CD4-positive, alpha-beta T cell treated with Interleukin-6 at 100 ng/mL for 8 hours (primary cell): ENCODE measurements at regions not wholly inside any gene's neighbourhood (a gene's known extent, or its start where the extent isn't known, plus 50 kb on each side); places are given as distances from the start of the nearest gene placed in this dataset.
"Not testable (repeated sequence)": the region's sequence is repeated elsewhere in the genome, so short reads cannot be mapped to it uniquely, and the experiment has no call there.

Source experiments
- DNase-seq: peaks from one replicate; pipeline ENCODE4 v3.0.0-alpha.2; 2020; ENCODE audit warnings: mixed read lengths, low spot score

DNA sequence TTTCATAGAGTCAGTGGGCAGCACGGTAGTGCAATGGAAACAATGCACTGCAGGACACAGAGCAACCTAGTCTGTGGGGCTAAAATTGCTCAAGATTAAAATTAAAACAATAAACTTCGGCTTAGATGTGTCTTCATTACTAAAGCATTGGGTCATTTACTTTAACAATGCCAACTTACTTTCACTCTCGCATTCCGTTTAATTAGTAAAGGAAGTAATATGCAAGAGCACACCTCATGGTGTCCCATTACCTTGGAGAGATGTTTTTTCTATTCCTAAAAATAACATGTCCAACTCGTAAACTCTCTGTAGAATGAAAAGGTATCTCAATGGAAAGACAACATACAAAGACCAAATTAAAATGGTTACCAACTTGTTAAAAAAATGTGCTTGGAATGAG is 738.4 kb downstream of the PCDH17 start:
- no peak for DNase-seq

- no peak for DNase-seq
Observed at GRCh38 chr13:58376349-58376748, 744.8 kb downstream of the PCDH17 start.

GRCh38 chr13:58376775-58377174 is 745.2 kb downstream of the PCDH17 start:
- DNase-seq = no peak

DNA sequence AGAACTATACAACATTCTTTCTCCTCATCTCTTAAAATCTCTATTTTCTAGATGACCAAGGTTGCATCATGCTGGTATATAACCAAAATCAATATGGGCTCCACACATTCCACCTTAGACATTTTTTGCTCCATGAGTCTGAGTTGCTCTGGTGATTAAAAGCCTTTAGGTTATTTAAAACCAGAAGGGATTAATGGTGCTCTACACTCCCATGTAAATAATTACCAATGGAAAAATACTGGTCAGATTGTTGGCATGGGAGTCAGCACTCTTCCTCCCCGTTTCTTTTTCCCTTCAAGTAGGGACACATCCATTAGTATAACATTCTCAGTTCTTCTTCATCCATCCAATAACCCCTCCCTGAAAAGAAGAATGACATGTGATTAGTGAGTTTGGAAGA is 747.7 kb downstream of the PCDH17 start:
- DNase-seq = no peak

DNA sequence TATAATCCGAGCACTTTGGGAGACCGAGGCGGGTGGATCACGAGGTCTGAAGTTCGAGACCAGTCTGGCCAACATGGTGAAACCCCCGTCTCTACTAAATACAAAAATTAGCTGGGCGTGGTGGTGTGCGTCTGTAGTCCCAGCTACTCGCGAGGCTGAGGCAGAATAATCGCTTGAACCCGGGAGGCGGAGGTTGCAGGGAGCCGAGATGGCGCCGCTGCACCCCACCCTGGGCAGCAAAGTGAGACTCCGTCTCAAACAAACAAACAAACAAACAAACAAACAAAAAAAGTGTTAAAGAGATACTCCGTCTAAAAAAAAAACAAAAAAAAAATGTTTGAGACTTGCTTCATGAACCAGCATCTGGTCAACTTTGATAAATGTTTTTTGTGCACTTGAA is 753.8 kb downstream of the PCDH17 start:
- not testable (repeated sequence) for DNase-seq

- DNase-seq = no peak
Observed at GRCh38 chr13:58397596-58398387, 766.2 kb downstream of the PCDH17 start.

GRCh38 chr13:58399263-58399662 is 767.7 kb downstream of the PCDH17 start:
- no peak for DNase-seq

DNA sequence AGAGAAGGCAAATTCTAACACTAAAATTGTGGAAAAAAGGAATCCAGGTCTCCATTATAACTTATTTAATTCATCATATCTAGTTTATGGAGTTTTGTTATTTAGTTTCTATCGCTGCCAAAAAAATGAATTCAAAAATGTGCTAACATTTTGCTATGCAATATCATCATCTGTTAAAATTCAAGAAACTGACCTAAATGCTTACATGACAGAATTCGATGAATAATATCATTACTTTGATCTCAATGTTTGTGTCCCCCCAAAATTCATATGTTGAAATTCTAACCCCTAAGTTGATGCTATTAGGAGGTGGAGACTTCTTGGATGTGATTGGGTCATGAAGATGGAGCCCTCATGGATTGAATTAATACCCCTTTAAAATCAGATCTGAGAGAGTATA is 775.0 kb downstream of the PCDH17 start:
- DNase-seq = no peak

DNA sequence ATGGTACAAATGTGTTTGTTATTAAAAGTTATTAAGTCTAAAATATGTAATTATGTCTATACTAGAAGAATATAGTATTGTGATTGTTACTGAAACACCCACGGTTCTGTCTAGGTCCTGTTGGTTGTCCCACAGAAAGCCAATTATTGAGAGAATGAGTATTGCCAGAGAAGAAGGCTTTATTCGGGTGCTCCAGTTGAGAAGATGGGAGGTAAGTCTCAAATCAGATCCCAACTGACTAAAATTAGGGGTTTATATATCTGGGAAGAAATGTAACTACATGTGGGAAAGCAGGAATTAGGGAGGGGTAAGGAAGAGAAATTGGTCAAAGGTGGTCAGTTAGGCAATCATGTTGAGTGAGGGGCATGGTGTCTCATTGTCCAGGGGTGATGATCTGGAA is 798.4 kb downstream of the PCDH17 start:
- DNase-seq = no peak

DNA sequence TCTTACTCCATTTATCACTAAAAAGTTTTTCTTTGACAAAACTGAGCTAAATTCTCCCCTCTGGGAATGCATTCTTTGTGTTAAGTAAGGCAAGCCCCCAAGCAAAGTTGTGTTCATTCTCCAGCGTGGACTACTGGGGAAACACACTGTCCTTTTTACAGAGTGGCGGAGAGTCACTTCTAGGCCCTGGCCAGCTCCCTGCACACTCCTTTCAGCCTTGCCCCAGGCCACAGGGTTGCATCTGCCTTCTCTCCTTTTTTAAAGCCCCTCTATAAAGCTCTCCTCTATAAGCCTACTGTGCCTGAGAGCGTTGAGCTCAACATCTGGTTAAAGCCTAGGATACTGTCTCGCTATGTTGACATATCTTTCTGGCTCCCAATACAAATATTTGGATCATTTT is 803.4 kb downstream of the PCDH17 start:
- no peak for DNase-seq

- no peak for DNase-seq
Observed at GRCh38 chr13:58437427-58437826, 805.9 kb downstream of the PCDH17 start.

- DNase-seq = no peak
Observed at GRCh38 chr13:58446979-58447378, 815.4 kb downstream of the PCDH17 start.

DNA sequence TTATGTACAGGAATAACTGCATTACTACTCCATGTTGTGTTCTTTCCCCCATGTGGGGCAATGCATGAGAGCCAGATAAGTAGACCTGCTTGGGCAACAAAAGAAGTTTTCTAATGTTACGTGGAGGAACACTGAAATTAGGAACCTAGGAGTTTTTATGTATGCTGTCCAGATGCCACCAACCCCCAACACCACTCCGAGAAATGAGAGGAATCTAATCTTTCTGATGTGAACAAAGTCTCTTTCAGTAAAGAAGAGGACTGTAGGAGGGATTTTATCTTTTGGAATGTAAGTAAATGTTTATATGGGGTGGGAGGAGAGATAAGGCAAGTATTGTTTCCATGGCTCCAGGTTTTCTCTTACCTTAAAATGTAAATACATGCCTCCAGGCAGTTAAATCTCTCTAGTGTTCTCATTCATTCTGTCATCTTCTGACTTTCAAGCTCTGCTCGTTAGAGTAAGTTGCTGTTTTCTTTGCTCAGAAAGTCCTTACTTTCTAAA is 820.6 kb downstream of the PCDH17 start:
- no peak for DNase-seq

- DNase-seq = no peak
Observed at GRCh38 chr13:58455094-58455493, 823.5 kb downstream of the PCDH17 start.

GRCh38 chr13:58461217-58461616 is 829.7 kb downstream of the PCDH17 start:
- DNase-seq = no peak

DNA sequence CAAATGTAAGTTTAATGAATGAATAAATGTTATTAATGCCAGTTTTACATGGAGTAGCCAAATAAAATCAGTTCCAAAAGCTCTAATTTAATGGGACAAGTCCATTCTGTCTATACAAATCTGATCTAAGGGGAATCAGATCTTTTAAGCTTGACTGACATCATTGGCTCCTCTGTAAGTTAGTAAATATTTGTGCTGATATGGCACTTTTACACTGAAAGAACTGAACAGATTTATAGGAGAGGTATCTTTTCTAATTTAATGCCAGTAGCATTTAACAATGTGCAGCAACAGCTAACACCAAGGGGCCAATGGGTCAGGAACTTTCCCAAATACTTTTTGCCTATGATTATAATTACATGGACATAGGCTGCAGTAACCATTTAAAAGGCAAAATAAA is 832.3 kb downstream of the PCDH17 start:
- no peak for DNase-seq

- no peak for DNase-seq
Observed at GRCh38 chr13:58467176-58467575, 835.6 kb downstream of the PCDH17 start.

- DNase-seq = no peak
Observed at GRCh38 chr13:58472483-58472882, 840.9 kb downstream of the PCDH17 start.

DNA sequence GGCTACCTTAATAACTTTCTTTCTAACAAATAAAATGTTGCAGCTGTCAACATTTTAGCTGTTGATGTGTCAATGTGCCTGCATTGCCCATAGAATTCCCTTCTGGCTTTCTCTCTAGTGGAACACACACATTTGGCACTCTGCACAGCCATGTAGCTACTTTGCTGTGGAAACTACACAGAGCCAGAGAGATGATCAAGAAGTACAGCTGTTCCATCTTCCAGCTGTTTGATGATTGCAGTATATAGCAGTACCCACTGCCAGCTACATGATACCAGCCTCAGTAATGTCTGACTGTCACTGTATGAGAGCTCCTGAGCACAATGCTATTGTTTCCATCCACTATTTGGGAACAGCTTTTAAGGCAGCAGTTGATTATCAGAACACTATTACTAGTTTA is 843.0 kb downstream of the PCDH17 start:
- DNase-seq = no peak

DNA sequence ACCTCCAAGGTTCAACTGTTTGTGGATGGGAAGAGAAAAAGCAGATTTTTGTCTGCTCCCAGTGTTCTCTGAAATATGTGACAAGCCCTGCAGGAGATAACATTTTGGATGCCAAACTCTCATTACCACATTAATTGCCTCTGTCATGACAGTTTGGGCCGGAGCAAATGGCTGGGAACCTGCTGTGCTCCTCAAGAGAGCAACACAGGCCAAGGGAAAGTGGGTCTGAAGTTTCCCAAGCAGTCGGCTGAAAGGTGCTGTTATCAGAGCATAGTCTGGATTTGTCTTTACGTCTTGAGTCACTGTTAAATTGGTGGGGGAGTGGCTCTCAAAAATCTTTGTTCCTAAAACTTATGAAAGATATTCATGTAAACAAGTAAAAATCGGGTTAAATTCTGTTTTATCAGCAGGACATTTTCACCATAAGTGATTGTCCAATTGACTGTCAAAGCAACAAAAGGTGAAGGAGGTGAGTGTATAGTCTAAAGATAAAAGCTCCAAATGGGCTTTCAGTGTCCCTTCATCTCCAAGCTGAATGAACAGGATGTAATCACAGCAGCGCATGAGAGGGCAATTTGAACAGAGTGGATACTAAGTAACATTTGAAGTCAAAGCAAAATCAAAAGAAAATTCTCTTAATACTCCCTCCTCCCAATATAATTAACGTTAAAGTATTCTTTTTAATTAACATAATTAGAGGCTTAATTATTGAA is 844.8 kb downstream of the PCDH17 start:
- no peak for DNase-seq

DNA sequence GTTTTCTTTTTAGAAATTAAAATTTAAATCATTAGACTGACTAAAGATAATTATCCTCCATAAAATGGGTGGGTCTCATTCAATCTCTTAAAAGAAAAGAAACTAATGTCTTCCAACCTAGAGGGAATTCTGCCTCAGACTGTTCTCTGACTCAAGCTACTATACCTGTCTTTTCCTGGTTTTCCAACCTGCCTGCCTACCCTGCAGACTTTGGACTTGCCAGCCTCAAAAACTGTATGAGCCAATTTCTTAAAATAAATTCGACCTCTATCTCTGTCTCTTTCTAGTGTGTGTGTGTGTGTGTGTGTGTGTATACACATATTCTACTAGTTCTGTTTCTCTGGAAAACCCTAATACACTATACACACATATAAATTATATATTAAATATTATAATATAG is 847.3 kb downstream of the PCDH17 start:
- DNase-seq = no peak

GRCh38 chr13:58480061-58480460 is 848.5 kb downstream of the PCDH17 start:
- DNase-seq = no peak

DNA sequence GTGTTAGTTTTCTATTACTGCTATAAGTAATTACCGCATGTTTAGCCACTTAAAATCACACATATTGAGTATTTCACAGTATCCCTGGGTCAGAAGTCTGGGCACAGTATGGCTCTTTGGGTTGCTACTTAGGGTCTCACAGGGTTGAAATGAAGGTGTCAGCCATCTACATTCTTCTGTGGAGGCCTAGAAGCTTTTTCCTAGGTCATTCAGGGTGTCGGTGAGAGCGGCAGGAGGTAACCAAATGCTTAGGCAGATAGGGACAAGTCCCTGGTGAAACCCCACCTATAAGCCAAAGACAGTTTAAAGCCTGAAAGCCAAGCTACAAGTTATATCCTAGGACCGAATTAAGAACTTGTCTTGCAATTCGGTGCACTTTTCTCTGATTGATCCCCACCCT is 856.7 kb downstream of the PCDH17 start:
- DNase-seq = no peak

DNA sequence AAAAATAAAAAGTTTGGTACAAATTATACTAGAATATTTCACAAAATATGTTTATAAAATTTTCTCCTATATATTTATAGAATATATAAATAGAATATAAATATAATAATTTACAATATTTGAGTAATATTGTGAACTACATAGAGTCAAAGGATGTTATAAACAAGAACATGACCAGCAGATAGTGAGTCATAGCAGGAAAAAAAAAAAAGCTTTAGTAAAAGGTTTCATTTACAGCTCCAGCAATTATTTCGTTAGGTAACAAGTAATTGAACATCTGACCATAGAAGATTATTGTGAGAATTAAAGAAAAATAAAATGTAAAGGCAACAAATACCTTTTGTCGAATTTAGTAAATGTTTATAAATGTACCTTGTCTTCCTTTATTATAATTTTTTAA is 864.1 kb downstream of the PCDH17 start:
- DNase-seq = no peak
